ENCODE measurements at regions not wholly inside any gene's neighbourhood (a gene's known extent, or its start where the extent isn't known, plus 50 kb on each side); places are given as distances from the start of the nearest gene placed in this dataset.

- TF ChIP-seq POLR2A (IDR thresholded peaks at IDR 0.05; ENCODE audit: low read depth, low read length) (no peak), SPI1 (IDR thresholded peaks at IDR 0.05; ENCODE audit: low read depth, low read length) (no peak), TAF1 (IDR thresholded peaks at IDR 0.05; ENCODE audit: low read depth, low read length) (no peak)
Observed at GRCh38 chr16:88133507-88133843, 182.2 kb downstream of the BANP start.
